22Rv1 (cell line): ENCODE measurements at regions not wholly inside any gene's neighbourhood (a gene's known extent, or its start where the extent isn't known, plus 50 kb on each side); places are given as distances from the start of the nearest gene placed in this dataset.

Experiments used
- H3K27ac ChIP-seq: fragments of 450-650 bp; 2 replicates; pipeline ENCODE4 v1.5.1; 2017
- CTCF ChIP-seq: fragments of 450-650 bp; IDR thresholded peaks from 2 replicates; pipeline ENCODE4 v1.5.1; 2017; ENCODE audit warnings: mild to moderate bottlenecking
- ZFX ChIP-seq: fragments of 450-650 bp; IDR thresholded peaks from 2 replicates; pipeline ENCODE4 v1.6.1; 2017; ENCODE audit warnings: antibody characterized with exemption, borderline replicate concordance

DNA sequence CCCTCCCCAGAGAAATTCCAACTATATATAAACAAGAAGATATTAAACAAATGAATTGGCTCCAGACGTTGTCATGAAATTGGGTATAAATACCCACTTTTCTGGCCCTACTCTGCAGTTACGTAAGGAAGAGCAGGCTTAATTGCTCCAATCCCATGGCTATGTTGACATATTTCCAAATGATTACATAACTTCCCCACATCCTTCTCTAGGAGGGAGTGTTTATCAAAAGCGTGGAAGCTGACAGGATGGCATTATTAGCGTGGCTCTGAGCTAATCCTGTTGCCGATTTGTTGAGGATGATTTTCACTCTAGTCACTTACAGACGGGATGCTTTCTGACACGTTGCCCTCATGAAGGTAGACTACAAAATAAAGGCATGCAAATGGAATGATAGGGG lies 347.5 kb upstream of the TMCO5A start:
- no peak overlapping the region for H3K27ac ChIP-seq
- no peak for TF ChIP-seq ZFX
- TF ChIP-seq CTCF: no peak

DNA sequence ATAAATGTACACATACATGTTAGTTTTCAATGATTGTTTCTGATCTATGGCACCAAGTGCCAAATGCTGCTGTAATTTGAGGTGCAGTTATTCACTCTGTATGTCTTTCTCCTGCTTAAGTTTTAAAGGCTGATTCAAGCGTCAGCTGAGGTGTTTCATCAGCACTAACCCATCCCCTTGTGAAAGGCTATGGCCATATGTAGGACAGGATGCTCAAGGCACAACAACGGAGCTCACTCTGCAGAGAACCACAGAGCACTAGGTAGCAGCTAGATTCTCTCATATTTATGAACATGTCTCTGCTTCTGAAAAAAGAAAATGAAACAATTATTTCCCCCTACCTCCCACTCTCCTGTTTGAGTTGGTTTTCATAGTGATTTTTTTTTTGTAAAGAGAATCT lies 340.0 kb upstream of the TMCO5A start:
- no peak overlapping the region for H3K27ac ChIP-seq
- TF ChIP-seq CTCF: no peak

GRCh38 chr15:37595426-37595970 lies 338.9 kb upstream of the TMCO5A start:
- TF ChIP-seq ZFX (no peak), CTCF (no peak)
- H3K27ac ChIP-seq: no peak overlapping the region

DNA sequence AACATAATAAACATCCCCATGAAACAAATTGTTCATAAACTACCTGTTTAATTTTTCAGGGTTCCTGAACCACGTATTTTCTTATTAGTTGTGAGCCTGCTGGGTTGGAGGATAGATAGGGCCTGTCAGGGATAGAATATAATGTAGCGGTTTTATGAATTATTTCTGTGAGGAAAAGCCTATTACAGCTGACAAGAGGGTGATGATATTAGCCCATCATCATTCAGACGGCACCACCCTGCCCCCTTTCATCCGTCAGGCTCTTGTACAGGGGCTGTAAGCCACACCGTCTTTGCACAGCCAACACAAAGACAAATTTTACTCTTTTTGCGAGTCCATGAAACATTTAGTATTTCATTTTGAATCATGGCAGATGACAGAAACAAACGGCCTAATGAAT lies 335.3 kb upstream of the TMCO5A start:
- H3K27ac ChIP-seq: no peak overlapping the region
- TF ChIP-seq ZFX: no peak
- no peak for TF ChIP-seq CTCF

GRCh38 chr15:37616215-37616614 lies 318.2 kb upstream of the TMCO5A start:
- no peak overlapping the region for H3K27ac ChIP-seq
- TF ChIP-seq CTCF (no peak), ZFX (no peak)

- H3K27ac ChIP-seq: no peak overlapping the region
- no peak for TF ChIP-seq ZFX
Observed at GRCh38 chr15:37618353-37618752, 316.1 kb upstream of the TMCO5A start.

DNA sequence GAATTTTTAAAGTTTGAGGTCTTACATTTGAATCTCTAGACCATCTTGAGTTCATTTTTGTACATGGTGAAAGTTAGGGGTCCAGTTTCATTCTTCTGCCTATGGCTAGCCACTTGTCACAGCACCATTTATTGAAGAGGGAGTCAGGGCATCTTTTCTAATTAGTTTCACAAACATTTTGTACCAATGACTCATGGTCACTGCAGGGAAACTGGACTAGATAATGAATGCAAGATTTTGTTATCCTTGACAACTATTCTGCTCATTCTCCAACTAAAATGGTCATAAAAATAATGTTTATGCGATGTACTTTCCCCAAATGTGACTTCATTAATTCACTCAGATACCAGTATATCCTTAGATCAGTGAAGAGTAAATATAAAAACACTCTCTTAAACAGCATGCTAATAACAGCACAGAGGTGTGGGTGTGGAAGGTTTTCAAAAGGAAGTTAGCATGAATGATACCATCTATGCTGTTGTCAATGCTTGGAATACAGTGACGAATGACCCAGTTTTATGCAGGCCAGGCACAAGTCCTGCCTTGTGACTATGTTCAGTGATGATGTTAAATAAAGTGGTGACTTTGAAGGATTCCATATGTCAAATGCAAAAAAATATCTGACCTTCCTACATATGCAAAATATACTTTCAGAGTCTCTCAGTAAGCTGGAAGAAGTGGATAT lies 314.9 kb upstream of the TMCO5A start:
- no peak overlapping the region for H3K27ac ChIP-seq
- TF ChIP-seq ZFX (no peak), CTCF (no peak)

DNA sequence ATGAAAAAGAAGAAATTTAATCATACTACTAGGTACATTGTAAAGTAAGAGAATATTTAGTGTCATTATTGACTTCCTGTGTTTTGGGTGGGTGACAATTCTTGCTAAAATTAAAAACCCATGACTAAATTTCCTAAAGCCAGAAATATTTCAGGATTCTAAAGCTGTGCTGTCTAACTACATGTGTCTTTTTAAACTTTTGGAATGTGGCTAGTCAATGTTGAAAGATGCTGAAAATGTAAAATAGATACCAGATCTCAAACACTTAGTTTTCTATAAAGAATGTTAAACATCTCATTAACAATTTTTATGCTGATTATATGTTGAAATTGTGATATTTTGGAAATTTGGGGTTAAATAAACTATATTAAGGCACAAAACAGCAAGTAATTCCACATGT lies 308.9 kb upstream of the TMCO5A start:
- no peak for TF ChIP-seq CTCF
- no peak overlapping the region for H3K27ac ChIP-seq
